Activated CD8-positive, alpha-beta T cell treated with anti-CD3 and anti-CD28 coated beads for 36 hours (primary cell): ENCODE measurements at regions not wholly inside any gene's neighbourhood (a gene's known extent, or its start where the extent isn't known, plus 50 kb on each side); places are given as distances from the start of the nearest gene placed in this dataset.

Experiments
- ATAC-seq: fragments of 200-7000 bp; cut with Tn5 transposase; one replicate; pipeline ENCODE4 v1.10.0; 2021; ENCODE audit warnings: mild to moderate bottlenecking, moderate library complexity
- CTCF ChIA-PET: fragments of 350-600 bp; sonication (Branson Sonifier 250); formaldehyde crosslinking; loops from one replicate; lab custom pipeline; 2021; ENCODE audit warnings: antibody characterized with exemption; lab: Charles Lee
- POLR2A ChIA-PET: fragments of 350-600 bp; sonication (Branson Sonifier 250); formaldehyde crosslinking; loops from one replicate; lab custom pipeline; 2021; ENCODE audit warnings: antibody characterized with exemption; lab: Charles Lee
- DNase-seq: peaks from one replicate; pipeline ENCODE4 v3.0.0-alpha.2; 2020
- H3K27ac Mint-ChIP-seq: one replicate; pipeline ENCODE4 v1.8.0; 2021; ENCODE audit warnings: mild to moderate bottlenecking, mixed read lengths
- H3K27me3 Mint-ChIP-seq: one replicate; pipeline ENCODE4 v1.8.0; 2021; ENCODE audit warnings: mixed read lengths
- H3K36me3 Mint-ChIP-seq: one replicate; pipeline ENCODE4 v1.8.0; 2021; ENCODE audit warnings: low read depth, mixed read lengths
- H3K4me1 Mint-ChIP-seq: one replicate; pipeline ENCODE4 v1.8.0; 2021; ENCODE audit warnings: low read depth, mixed read lengths
- H3K4me3 Mint-ChIP-seq: one replicate; pipeline ENCODE4 v1.8.0; 2021; ENCODE audit warnings: mild to moderate bottlenecking, moderate library complexity, mixed read lengths
- H3K9me3 Mint-ChIP-seq: one replicate; pipeline ENCODE4 v1.8.0; 2021; ENCODE audit warnings: mixed read lengths
- intact Hi-C: fragments of 100-400 bp; cut with micrococcal nuclease; formaldehyde crosslinking; loops from one replicate; pipeline ENCODE4 v1.10.0; 2022
- TF ChIP-seq, protein P1 (sequence below): fragments of 200-600 bp; IDR thresholded peaks from one replicate; pipeline ENCODE4 v1.8.0; 2022; ENCODE audit warnings: antibody characterized with exemption, mild to moderate bottlenecking

- no peaks in the 10 kb centered on the region for H3K27me3 Mint-ChIP-seq
- CTCF ChIA-PET: no interaction called here
- H3K27ac Mint-ChIP-seq: no peak overlapping the region
- POLR2A ChIA-PET: no interaction called here
- TF ChIP-seq, protein P1, sequence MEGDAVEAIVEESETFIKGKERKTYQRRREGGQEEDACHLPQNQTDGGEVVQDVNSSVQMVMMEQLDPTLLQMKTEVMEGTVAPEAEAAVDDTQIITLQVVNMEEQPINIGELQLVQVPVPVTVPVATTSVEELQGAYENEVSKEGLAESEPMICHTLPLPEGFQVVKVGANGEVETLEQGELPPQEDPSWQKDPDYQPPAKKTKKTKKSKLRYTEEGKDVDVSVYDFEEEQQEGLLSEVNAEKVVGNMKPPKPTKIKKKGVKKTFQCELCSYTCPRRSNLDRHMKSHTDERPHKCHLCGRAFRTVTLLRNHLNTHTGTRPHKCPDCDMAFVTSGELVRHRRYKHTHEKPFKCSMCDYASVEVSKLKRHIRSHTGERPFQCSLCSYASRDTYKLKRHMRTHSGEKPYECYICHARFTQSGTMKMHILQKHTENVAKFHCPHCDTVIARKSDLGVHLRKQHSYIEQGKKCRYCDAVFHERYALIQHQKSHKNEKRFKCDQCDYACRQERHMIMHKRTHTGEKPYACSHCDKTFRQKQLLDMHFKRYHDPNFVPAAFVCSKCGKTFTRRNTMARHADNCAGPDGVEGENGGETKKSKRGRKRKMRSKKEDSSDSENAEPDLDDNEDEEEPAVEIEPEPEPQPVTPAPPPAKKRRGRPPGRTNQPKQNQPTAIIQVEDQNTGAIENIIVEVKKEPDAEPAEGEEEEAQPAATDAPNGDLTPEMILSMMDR: no peak
- no peak for ATAC-seq
- intact Hi-C loops: no loop called here
- DNase-seq: no peak
- no peak overlapping the region for H3K4me3 Mint-ChIP-seq
- no peaks in the 10 kb centered on the region for H3K4me1 Mint-ChIP-seq
- H3K36me3 Mint-ChIP-seq: no peaks in the 10 kb centered on the region
- no peaks in the 10 kb centered on the region for H3K9me3 Mint-ChIP-seq
These were observed 1097.4 kb downstream of the VRK1 start for GRCh38 chr14:97894552-97894951.

DNA sequence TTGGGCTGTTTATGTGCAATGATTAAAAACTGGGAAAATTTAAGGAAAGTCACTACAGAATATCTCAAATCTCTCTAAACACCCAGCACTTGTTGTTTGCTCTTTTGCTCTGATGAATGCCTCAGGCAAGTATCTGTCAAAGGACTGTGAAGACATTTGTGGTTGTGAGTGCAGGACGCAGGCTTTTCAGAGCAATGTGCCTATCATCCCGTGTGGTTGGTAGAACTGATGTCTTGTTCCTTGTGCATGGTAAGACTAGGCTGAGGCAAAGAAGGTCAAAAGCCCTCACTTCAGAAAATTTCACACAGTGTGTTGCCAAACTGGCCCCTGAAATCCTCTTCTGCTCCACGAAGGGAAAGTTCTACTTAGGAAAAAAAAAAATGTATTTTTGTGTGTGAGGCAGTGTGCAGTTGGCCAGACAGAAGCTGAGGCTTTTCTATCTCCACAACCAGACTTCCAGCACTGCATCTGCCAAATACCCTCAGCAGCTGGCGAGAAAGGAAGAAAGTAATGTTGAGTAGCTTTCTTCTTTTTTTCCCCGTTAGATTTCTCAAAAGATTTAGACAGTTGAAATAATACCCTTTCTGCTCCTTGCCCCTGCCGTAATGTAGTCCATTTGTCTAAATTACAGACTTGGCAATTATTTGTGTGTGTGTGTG lies 1103.1 kb downstream of the VRK1 start:
- DNase-seq (no peak), ATAC-seq (no peak)
- POLR2A ChIA-PET: interaction anchor here (0.6 to 0.7 kb wide), 2 partner anchors 425 to 703 kb away, joined by 3 read pairs; no protein-coding TSS in a partner anchor
- intact Hi-C loops: no loop called here
- TF ChIP-seq, protein P1: no peak
- no peaks in the 10 kb centered on the region for H3K36me3 Mint-ChIP-seq
- peaks cover 2% of the 10 kb centered on the region for H3K4me1 Mint-ChIP-seq
- no peaks in the 10 kb centered on the region for H3K9me3 Mint-ChIP-seq
- H3K27ac Mint-ChIP-seq: no peak overlapping the region
- CTCF ChIA-PET: interaction anchor here (1.1 to 1.4 kb wide), 2 partner anchors 8 to 216 kb away, joined by 3 read pairs; no protein-coding TSS in a partner anchor
- no peaks in the 10 kb centered on the region for H3K27me3 Mint-ChIP-seq
- H3K4me3 Mint-ChIP-seq: no peak overlapping the region

- intact Hi-C loops: no loop called here
These were observed 1105.4 kb downstream of the VRK1 start for GRCh38 chr14:97902630-97903029.

GRCh38 chr14:97903821-97904220 lies 1106.6 kb downstream of the VRK1 start:
- ATAC-seq: no peak
- Mint-ChIP-seq H3K36me3 (no peaks in the 10 kb centered on the region), H3K4me3 (no peak overlapping the region), H3K27ac (no peak overlapping the region), H3K27me3 (no peaks in the 10 kb centered on the region), H3K9me3 (peaks cover 4% of the 10 kb centered on the region), H3K4me1 (peaks cover 2% of the 10 kb centered on the region)
- CTCF ChIA-PET: no interaction called here
- intact Hi-C loops: no loop called here
- TF ChIP-seq, protein P1: no peak
- POLR2A ChIA-PET: no interaction called here
- no peak for DNase-seq

More at GRCh38 chr14:97902630-97903029, 1105.4 kb downstream of the VRK1 start:
- ChIA-PET CTCF (no interaction called here), POLR2A (interaction anchor here (0.7 kb wide), 1 partner anchor 76 kb away, joined by 3 read pairs; no protein-coding TSS in a partner anchor)
- Mint-ChIP-seq H3K9me3 (no peaks in the 10 kb centered on the region), H3K4me1 (peaks cover 2% of the 10 kb centered on the region), H3K36me3 (no peaks in the 10 kb centered on the region), H3K27me3 (no peaks in the 10 kb centered on the region), H3K27ac (no peak overlapping the region), H3K4me3 (no peak overlapping the region)
- TF ChIP-seq, protein P1: no peak
- DNase-seq (no peak), ATAC-seq (no peak)

DNA sequence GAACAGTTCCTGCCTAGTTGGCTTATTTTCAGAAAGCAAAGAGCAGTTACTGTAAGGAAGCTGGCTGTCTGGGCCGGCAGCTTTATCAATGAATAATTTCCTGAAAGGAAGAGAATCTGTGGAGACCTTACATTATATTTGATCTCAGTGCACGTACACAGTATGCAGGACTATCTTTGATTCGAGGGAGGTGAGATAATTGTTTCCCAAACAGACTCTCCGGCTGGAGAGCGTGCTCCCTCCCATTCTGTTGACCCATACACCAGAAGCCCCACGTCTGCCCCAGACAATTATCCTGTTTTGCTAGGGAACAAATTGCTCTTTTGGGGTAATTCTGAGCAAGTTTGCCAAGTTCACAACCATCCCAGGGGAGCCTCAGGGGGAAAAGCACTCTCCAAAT lies 1115.0 kb downstream of the VRK1 start:
- intact Hi-C loops: no loop called here
- H3K27ac Mint-ChIP-seq: no peak overlapping the region
- H3K36me3 Mint-ChIP-seq: no peaks in the 10 kb centered on the region
- TF ChIP-seq, protein P1: no peak
- H3K4me3 Mint-ChIP-seq: no peak overlapping the region
- peaks cover 4% of the 10 kb centered on the region for H3K9me3 Mint-ChIP-seq
- H3K27me3 Mint-ChIP-seq: no peaks in the 10 kb centered on the region
- no peak for DNase-seq
- H3K4me1 Mint-ChIP-seq: peaks cover 4% of the 10 kb centered on the region
- ChIA-PET POLR2A (no interaction called here), CTCF (no interaction called here)
- ATAC-seq: no peak
